Activated CD8-positive, alpha-beta memory T cell treated with anti-CD3 and anti-CD28 coated beads, Interleukin-2, amount 50 U/mL, for 24 hours (primary cell): ENCODE measurements at regions not wholly inside any gene's neighbourhood (a gene's known extent, or its start where the extent isn't known, plus 50 kb on each side); places are given as distances from the start of the nearest gene placed in this dataset.
"Not testable (repeated sequence)": the region's sequence is repeated elsewhere in the genome, so short reads cannot be mapped to it uniquely, and the experiment has no call there.

Experiments
- DNase-seq: peaks from one replicate; pipeline ENCODE4 v3.0.0-alpha.2; 2020; ENCODE audit errors: extremely low read depth

DNA sequence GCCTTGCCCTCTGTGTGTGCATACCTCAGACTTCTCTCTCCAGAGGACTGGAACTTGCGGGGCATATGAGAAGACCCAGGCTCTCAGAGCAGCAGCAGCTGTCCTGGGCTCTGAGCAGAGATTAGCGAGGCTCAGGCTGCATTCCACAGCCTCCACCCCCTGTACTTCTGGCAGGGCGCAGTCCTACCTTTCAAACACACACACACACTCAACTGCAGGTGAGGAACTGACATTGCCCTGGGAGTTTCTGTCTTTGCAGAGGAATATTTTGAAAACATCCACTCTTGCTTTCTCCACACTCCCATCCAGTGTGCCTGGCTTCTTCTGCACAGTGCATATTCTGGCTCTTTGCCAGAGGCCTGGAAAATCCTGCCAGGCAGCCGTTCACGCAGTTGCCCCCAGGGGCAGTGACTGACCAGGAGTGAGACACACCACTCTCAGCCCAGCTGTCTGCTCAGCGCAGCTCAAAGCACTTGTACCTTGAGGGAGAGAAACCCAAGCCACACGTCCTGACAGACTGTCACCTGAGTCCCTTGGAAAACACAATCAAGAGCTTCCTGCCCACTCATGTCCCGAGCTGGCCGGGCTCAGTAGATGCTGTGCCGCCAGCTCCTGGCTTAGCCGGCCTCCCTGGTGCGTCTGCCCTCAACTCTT is 460.8 kb downstream of the RNF144A start:
- DNase-seq = no peak

DNA sequence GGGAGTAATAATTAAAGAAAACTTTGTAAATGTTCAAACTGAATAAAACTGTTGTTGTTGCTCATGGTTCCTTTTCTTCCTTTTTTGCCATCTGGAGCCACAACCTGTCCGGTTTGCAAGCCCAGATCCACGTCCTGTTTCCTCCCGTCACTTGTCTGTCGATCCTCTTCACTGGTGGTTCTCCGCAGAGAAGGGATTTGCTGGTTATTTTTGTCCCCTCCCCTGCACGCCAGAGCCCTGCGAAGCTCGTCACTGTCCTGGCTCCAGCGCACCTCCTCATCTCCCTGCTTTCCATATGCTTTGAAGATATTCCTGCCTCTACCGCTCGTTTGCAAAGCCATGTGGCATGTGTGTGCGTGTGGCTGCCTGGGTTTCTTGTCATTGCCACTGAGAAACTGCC is 461.4 kb downstream of the RNF144A start:
- DNase-seq = no peak

DNA sequence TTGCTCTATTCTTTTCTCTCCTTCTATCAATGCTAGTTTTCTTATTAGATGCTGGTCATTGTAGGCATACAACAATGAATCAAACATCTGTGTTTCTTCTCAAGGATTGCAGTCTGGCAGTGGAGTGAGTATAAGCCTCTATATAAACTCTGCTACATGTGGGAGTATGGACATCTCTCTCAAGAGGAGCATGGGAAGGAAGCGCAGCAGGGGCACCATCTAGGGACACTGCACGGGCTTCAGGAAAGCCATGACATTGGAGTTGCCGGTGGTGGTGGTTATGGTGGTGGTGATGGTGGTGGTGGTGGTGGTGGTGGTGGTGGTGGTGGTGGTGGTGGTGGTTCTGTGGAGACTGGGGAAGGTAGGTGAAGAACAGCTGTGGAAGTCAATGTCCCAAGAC is 462.6 kb downstream of the RNF144A start:
- DNase-seq = no peak

DNA sequence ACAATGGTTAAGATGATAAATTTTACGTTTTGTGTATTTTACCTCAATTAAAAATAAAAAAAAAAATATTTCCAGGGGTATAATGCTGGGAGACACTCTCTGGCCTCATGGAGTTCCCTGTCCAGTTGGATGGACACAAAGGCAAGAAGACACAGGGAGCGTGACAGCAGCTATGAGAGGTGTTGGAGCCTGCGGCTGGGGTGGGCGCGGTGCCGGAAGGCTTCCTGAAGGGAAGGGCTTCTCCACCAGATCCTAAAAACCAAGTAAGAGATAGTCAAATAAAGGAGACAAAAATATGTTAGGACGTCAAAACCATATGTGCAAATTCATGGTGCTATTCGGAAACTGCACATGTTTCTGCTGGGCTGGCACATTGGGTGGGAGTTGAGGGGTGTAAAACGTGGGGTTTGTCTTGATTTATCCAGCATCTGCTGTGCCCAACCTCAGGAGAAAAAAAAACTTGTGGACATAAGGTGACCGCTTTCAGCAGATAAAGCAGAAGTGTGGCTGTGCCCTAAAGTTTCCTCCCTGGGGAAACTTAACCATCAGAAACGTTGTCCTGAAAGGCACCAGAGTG is 467.6 kb downstream of the RNF144A start:
- DNase-seq = no peak

DNA sequence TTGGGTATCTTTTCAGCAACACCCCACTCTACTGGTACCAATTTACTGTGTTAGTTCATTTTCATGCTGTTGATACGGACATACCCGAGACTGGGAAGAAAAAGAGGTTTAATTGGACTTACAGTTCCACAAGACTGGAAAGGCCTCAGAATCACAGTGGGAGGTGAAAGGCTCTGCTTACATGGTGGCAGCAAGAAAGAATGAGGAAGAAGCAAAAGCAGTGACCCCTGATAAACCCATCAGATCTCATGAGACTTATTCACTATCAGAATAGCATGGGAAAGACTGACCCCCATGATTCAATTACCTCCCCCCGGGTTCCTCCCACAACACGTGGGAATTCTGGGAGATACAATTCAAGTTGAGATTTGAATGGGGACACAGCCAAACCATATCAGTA is 473.1 kb downstream of the RNF144A start:
- DNase-seq = not testable (repeated sequence)

DNA sequence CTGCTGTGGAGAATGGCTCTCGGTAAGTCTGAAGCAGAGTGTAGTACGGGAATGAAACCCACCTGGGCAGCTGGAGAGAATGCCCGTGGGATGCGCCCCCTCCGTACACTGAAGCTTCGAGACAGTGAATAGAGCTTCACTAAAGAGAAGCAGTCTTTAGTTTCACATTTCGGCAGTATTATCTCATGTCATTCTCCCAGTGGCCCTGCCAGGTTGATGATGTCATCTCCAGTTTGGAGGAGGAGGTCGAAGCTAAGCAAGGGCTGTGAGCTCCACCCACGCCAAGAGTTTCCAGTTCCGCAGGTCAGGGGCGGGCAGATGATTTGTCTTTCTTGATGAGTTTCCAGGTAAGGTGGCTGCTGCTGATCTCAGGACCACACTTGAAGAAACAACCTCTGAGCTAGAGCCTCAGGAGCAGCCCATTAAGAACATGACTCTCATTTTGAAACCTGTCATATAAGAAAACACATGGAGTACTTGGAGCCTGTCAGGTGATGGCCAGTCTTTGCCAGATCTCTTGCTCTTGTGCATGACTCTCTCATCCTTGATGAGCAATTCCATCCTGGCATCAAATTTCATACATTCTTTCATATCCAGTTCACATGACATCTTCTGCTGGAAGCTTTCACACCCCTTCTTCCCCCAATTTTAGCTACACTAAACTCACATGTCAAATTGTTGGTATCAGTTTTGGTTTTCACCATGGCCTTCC is 475.0 kb downstream of the RNF144A start:
- no peak for DNase-seq

DNA sequence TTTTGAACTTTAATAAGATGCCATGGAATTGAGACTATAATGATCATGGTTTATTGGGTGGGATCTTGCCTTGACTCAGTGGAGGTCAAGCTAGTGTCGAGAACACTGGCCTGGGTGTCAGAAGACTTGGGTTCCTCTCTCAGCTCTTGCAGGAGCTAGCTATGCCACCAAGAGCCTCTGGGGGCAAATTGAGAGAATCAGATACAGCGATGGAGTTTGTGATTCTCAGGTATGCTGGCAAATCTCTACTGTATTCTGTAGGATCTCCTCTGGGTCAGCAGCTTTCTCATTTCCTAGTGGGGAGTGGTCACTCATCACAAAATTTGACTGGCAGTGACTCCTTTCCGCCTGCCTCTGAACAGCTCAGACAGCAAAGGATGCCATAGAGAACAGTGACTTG is 477.0 kb downstream of the RNF144A start:
- no peak for DNase-seq

DNA sequence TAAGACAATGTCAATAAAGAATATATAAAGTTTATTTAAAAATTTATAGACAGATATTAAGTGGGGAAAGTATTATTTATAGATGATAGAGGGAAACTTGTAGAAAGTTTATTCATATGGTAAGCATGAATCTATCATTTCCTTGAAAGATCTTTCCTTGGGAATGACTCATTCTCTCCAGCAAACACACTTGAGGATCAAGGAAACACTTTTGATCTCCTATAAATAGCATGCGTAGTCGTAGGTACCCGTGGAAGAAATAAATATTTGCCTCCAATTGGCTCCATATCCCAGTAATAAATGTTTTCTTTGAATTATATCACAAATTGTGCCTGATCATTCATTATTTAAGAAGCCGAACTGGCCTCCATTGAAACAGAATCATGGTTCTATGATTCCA is 483.4 kb downstream of the RNF144A start:
- DNase-seq = no peak

DNA sequence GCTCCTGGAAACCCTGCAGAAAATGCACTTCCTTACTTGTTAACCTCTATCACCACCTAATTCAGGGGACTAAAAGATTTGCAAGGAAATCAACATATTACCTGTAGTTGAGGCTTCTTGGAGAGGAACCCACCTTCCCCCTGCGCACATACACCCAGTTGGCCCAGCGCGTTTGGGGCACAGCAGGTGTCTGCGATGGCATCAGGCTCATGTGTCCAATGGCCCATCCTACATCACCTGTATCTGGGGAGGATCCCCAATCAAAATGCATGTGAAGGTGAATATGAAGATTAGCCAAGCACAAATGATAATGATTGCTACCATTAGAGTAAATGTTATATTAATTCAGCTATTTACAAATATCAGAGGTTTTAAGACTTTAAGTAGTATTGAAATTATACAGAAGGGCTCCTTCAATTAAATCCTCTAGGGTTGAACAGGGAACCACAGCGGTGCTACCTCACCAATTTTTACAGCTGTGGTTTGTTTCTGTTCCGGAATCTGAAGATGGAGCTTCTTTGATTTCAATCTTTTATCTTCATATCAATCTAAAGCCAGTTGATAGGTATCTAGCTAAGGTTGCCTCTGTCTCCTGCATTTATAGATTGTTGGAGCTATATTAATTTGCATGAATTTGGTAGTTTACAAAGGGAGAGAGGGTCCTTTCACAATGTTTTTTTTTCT is 486.0 kb downstream of the RNF144A start:
- no peak for DNase-seq

- no peak for DNase-seq
These were observed 488.9 kb downstream of the RNF144A start for GRCh38 chr2:7405861-7406715.

DNA sequence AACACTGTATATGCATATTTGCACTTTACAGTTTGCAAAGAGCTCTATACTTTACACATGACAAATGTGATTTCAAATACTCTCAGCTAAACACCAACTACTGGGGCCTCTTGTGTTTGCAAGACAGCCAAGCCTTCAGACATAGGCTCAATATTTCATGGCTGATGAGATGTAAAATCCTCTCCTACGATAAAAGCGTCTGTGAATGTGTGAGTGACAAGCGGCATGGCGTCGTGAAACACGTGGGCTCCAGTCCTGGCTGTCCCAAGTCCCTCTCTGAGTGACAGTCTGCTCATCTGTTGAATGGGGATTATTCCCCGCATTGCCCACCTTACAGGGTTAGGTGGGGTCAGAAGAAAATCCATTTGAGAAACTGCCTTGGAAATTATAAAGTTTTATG is 489.8 kb downstream of the RNF144A start:
- DNase-seq = no peak

DNA sequence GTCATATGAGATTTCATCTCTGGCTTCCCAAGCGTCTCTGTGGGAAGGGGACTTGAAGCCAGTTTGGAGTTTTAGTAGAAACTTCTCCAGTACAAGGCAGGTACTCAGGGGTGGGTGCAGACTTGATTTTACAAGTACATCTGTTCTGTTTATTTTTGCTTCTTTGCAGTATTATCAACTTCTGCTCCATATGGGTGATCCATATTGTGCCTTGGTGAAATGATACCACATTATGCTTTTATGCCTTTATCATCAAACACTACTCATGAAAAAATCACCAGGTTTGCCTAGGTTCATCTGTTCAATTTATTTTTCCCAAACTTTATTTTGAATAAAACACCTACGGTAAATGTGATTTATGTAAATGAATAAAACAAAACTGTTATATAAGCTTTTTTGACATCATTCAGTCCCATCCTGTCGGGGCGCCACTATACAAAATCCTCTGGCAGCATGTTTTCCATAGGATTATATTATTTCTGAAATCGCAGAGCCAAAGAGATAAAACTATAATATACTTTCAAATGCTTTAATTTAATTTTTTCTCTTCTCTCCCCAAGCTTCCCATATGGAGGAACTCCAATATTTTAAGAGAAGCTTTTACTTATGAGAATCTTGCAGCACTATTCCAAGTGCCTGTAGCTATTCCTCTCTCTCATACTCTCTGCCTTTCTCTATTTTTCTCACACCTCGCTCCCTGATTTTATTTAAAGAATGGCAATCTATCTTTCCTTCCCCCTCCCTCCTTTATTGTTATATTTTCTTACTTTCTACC is 490.9 kb downstream of the RNF144A start:
- no peak for DNase-seq

DNA sequence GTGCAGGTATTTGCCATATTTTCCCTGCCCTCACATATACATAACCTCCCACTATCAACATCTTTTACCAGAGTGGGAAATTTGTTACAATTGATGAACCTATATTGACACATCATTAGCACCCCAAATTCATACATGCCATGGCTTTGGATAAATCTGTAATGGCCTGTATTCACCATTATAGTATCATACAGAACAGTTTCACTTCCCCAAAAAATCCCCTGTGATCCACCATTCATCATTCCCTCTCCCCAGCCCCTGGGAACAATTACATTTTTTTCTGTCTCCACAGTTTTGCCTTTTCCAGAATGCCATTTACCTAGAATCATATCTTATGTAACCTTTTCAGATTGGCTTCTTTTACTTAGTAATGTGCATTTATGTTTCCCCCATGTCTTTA is 494.5 kb downstream of the RNF144A start:
- no peak for DNase-seq

- no peak for DNase-seq
These were observed 500.9 kb downstream of the RNF144A start for GRCh38 chr2:7417845-7418742.

- DNase-seq = no peak
These were observed 502.0 kb downstream of the RNF144A start for GRCh38 chr2:7419186-7419585.

GRCh38 chr2:7419814-7420311 is 502.7 kb downstream of the RNF144A start:
- DNase-seq = no peak

- DNase-seq = no peak
These were observed 503.3 kb downstream of the RNF144A start for GRCh38 chr2:7420530-7420929.

GRCh38 chr2:7424481-7424880 is 507.3 kb downstream of the RNF144A start:
- no peak for DNase-seq

DNA sequence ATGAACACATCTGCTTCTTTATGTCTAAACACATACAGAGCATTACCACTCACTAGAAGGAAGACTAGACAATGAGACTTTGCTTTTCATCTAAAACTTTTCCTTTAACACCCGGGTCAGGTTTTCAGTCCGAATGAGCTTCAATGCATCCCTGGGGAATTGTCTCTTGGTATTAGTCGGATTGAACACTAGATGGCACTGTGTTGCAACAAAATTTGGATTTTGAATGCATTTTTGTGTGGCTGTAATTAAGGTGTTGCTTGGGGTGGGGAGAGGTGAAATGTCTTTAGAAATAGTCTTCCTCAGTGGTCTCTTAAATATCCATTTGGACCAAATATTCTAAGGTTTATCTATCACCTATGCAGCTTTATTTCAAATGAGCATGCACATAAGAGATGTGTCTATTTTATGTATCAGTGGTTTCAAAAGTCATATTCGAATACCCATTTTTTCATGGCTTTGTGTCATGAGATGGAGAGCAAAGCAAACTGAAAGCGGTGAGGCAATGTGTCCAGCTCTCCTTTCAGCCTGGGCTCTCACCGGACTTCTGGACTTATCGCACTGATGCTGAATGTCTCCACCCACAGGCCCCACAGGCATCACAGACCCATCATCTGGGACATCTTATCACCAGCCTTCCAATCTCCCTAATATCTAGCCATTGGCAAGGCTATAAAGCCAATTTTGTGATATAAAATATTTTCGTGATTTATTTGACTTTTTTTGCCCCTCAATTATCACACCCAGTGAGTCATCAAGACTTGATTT is 510.3 kb downstream of the RNF144A start:
- no peak for DNase-seq
